MCF 10A (cell line): ENCODE measurements at regions not wholly inside any gene's neighbourhood (a gene's known extent, or its start where the extent isn't known, plus 50 kb on each side); places are given as distances from the start of the nearest gene placed in this dataset.

Experiments used
- BruUV-seq: library from RNA; stranded (reverse); fragments of 400-500 nt; replicated peaks from 2 replicates; lab custom pipeline; 2021; lab: Mats Ljungman, UMichigan
- CTCF ChIA-PET: fragments of 300-600 bp; sonication (Branson Sonifier 250); formaldehyde crosslinking; extraction: SDS; loops from one replicate; lab custom pipeline; 2021; ENCODE audit warnings: antibody characterized with exemption, inconsistent platforms; lab: Yijun Ruan, JAX
- POLR2A ChIA-PET: fragments of 300-600, 350-650 bp; sonication (Branson Sonifier 250); formaldehyde crosslinking; extraction: SDS; loops from one replicate; lab custom pipeline; 2020; ENCODE audit warnings: antibody characterized with exemption, inconsistent platforms; lab: Yijun Ruan, JAX
- DNase-seq: peaks from one replicate; pipeline ENCODE4 v3.0.0-alpha.2; 2018; ENCODE audit not compliant: unreplicated experiment
- H3K27ac Mint-ChIP-seq: one replicate; pipeline ENCODE4 v1.8.0; 2022; ENCODE audit warnings: mild to moderate bottlenecking, low read depth, mixed read lengths; ENCODE audit not compliant: unreplicated experiment
- H3K27me3 Mint-ChIP-seq: one replicate; pipeline ENCODE4 v1.8.0; 2022; ENCODE audit warnings: mixed read lengths; ENCODE audit not compliant: insufficient read depth, unreplicated experiment
- H3K36me3 Mint-ChIP-seq: one replicate; pipeline ENCODE4 v1.8.0; 2022; ENCODE audit warnings: mild to moderate bottlenecking, moderate library complexity, mixed read lengths; ENCODE audit not compliant: insufficient read depth, unreplicated experiment
- H3K4me1 Mint-ChIP-seq: one replicate; pipeline ENCODE4 v1.8.0; 2022; ENCODE audit warnings: mixed read lengths; ENCODE audit not compliant: insufficient read depth, unreplicated experiment
- H3K4me3 Mint-ChIP-seq: one replicate; pipeline ENCODE4 v1.8.0; 2022; ENCODE audit warnings: mild to moderate bottlenecking, moderate library complexity, mixed read lengths; ENCODE audit not compliant: unreplicated experiment
- H3K9me3 Mint-ChIP-seq: one replicate; pipeline ENCODE4 v1.8.0; 2022; ENCODE audit warnings: mixed read lengths; ENCODE audit not compliant: unreplicated experiment
- intact Hi-C: fragments of 100-400 bp; cut with micrococcal nuclease; formaldehyde crosslinking; loops from 2 replicates; pipeline ENCODE4 v1.14.1; 2022
- TF ChIP-seq, protein P1 (sequence below): fragments of 200-600 bp; IDR thresholded peaks from one replicate; pipeline ENCODE4 v1.8.0; 2022; ENCODE audit warnings: antibody characterized with exemption, mild to moderate bottlenecking; ENCODE audit not compliant: unreplicated experiment

GRCh38 chr2:118296663-118297062 is 208.4 kb downstream of the INSIG2 start:
- BruUV-seq, result no TSS peak
- TF ChIP-seq, protein P1, sequence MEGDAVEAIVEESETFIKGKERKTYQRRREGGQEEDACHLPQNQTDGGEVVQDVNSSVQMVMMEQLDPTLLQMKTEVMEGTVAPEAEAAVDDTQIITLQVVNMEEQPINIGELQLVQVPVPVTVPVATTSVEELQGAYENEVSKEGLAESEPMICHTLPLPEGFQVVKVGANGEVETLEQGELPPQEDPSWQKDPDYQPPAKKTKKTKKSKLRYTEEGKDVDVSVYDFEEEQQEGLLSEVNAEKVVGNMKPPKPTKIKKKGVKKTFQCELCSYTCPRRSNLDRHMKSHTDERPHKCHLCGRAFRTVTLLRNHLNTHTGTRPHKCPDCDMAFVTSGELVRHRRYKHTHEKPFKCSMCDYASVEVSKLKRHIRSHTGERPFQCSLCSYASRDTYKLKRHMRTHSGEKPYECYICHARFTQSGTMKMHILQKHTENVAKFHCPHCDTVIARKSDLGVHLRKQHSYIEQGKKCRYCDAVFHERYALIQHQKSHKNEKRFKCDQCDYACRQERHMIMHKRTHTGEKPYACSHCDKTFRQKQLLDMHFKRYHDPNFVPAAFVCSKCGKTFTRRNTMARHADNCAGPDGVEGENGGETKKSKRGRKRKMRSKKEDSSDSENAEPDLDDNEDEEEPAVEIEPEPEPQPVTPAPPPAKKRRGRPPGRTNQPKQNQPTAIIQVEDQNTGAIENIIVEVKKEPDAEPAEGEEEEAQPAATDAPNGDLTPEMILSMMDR, result no peak
- Mint-ChIP-seq H3K27ac (no peak overlapping the region), H3K36me3 (no peaks in the 10 kb centered on the region), H3K4me1 (no peaks in the 10 kb centered on the region), H3K4me3 (no peak overlapping the region), H3K27me3 (peaks cover 21% of the 10 kb centered on the region), H3K9me3 (no peaks in the 10 kb centered on the region)
- CTCF ChIA-PET, result no interaction called here
- no peak for DNase-seq
- intact Hi-C loops, result no loop called here
- POLR2A ChIA-PET, result no interaction called here

- no peak overlapping the region for H3K4me3 Mint-ChIP-seq
- H3K4me1 Mint-ChIP-seq, result no peaks in the 10 kb centered on the region
- ChIA-PET CTCF (interaction anchor here (0.6 kb wide), 1 partner anchor 73 kb away, joined by 3 read pairs; no protein-coding TSS in a partner anchor), POLR2A (interaction anchor here (0.7 kb wide), 1 partner anchor 24 kb away, joined by 3 read pairs; no protein-coding TSS in a partner anchor)
- no peak for DNase-seq
- peaks cover 21% of the 10 kb centered on the region for H3K27me3 Mint-ChIP-seq
- TF ChIP-seq, protein P1, result no peak
- intact Hi-C loops, result no loop called here
- no peaks in the 10 kb centered on the region for H3K36me3 Mint-ChIP-seq
- no peaks in the 10 kb centered on the region for H3K9me3 Mint-ChIP-seq
- H3K27ac Mint-ChIP-seq, result no peak overlapping the region
- no TSS peak for BruUV-seq
Observed at GRCh38 chr2:118295592-118296390, 207.5 kb downstream of the INSIG2 start.

GRCh38 chr2:118294063-118294462 is 205.8 kb downstream of the INSIG2 start:
- intact Hi-C loops, result loop anchor here (5.0 kb wide), 1 partner anchor 52 kb away; no protein-coding TSS in a partner anchor
- no peaks in the 10 kb centered on the region for H3K9me3 Mint-ChIP-seq
- BruUV-seq, result no TSS peak
- TF ChIP-seq, protein P1, result no peak
- ChIA-PET POLR2A (no interaction called here), CTCF (interaction anchor here (1.1 kb wide), 1 partner anchor 12 kb away, joined by 3 read pairs; no protein-coding TSS in a partner anchor)
- H3K4me1 Mint-ChIP-seq, result no peaks in the 10 kb centered on the region
- no peak overlapping the region for H3K27ac Mint-ChIP-seq
- no peak for DNase-seq
- H3K4me3 Mint-ChIP-seq, result no peak overlapping the region
- peaks cover 21% of the 10 kb centered on the region for H3K27me3 Mint-ChIP-seq
- no peaks in the 10 kb centered on the region for H3K36me3 Mint-ChIP-seq

DNA sequence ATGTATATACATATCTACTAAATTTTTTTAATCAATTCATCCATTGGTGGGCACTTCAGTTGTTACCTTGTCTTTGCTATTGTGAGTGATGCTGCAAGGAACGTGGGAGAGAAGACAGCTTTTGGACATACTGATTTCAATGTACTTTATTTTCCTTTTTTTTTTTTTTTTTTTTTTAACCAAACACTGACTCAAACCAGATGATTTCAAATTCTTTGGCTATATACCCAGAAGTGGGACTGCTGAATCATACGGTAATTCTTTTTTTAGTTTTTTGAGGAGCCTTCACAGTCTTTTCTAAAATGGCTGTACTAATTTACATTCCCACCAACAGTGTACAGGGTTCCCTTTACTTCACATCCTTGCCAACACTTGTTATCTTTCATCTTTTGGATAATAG is 204.7 kb downstream of the INSIG2 start:
- DNase-seq, result no peak
- H3K4me3 Mint-ChIP-seq, result no peak overlapping the region
- peaks cover 21% of the 10 kb centered on the region for H3K27me3 Mint-ChIP-seq
- ChIA-PET CTCF (interaction anchor here (0.6 to 1.1 kb wide), 2 partner anchors 13 to 38 kb away, joined by 3 read pairs; no protein-coding TSS in a partner anchor), POLR2A (no interaction called here)
- H3K4me1 Mint-ChIP-seq, result no peaks in the 10 kb centered on the region
- no peaks in the 10 kb centered on the region for H3K9me3 Mint-ChIP-seq
- BruUV-seq, result no TSS peak
- TF ChIP-seq, protein P1, result no peak
- H3K36me3 Mint-ChIP-seq, result no peaks in the 10 kb centered on the region
- intact Hi-C loops, result loop anchor here (5.0 kb wide), 1 partner anchor 51 kb away; no protein-coding TSS in a partner anchor
- H3K27ac Mint-ChIP-seq, result no peak overlapping the region
